T47D (cell line): ENCODE measurements at regions not wholly inside any gene's neighbourhood (a gene's known extent, or its start where the extent isn't known, plus 50 kb on each side); places are given as distances from the start of the nearest gene placed in this dataset.

ENCODE experiments used
- DNase-seq, 2 experiments: peaks; one replicate each; pipeline versions ENCODE4 v3.0.0 to v3.0.0-alpha.2; 2011 to 2012; ENCODE audit warnings: low read depth in 1 of 2, low spot score in 1 of 2
- JUND ChIP-seq: IDR thresholded peaks from 2 replicates; pipeline ENCODE4 v1.6.1; 2012; ENCODE audit warnings: low read depth
- in situ Hi-C: cut with HindIII; loops from 2 replicates; pipeline ENCODE4 v1.10.0; 2016; ENCODE audit warnings: low sequenced_read_pairs, low pct_unique_long_range_greater_than_20kb

GRCh38 chr3:159149633-159150032 is 347.8 kb downstream of the MFSD1 start:
- in situ Hi-C loops = no loop called here
- TF ChIP-seq JUND = no peak

DNA sequence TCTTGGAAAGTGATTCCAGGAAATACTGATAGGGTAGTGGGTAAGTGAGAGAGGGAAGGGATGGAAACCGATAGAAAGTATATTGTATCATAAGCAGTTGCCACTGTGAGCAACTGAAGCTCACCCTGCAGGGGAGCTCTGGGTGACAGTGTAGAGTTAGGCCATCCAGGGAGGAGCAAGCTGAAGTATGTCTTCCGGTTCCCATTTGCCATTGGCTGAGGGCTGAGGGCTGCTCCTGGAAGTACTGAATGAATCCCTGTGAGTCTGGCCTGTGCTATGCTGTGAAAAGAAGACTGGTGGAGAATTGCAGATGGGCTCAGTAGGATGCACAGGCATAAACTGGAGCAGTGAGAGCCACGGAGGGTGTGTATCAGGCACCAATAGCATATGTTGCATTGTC is 348.3 kb downstream of the MFSD1 start:
- no peak for TF ChIP-seq JUND
- no peak for DNase-seq
- in situ Hi-C loops = no loop called here

More at GRCh38 chr3:159149633-159150032, 347.8 kb downstream of the MFSD1 start:
- no peak for DNase-seq

DNA sequence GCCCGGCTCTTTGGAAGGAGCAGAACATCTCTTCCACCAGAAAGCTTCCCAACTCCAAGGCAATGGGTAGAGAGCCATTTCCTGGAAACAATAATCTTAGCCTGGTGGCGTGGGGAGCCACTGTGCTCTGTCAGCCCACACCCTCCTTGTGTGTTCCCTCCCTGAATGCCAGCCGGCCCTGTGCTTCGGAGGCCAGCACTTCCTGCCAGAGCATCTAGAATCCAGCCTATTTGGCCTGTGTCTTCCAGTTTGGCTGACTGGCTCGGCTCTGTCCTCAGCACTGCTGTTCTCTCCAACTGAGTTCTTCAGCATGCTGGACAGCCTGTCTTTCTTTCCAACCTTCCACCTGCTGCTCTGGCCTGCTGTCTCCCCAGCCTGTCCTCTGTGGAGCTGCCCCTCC is 349.3 kb downstream of the MFSD1 start:
- TF ChIP-seq JUND = no peak
- DNase-seq = peak in 1 of 2 experiments; percentile 20
- in situ Hi-C loops = no loop called here

DNA sequence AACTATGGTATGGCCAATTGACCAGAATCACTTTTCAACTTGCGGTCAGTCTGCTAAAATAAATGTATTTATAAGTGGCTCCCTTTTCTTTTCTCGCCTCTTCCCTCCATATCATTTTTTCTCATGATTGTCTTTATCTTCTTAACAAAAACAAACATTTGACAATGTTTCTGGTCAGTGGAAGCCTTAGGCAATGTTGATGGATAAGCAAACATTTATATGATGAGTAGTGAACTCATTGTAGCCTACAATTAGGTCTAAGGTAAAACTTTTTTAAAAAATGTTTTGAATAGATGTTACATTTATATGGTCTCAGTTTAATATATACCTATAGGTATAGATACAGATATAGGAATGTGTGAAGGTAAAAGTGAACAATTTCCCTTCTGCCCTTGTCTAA is 355.4 kb downstream of the MFSD1 start:
- in situ Hi-C loops = no loop called here
- no peak for DNase-seq
- no peak for TF ChIP-seq JUND

DNA sequence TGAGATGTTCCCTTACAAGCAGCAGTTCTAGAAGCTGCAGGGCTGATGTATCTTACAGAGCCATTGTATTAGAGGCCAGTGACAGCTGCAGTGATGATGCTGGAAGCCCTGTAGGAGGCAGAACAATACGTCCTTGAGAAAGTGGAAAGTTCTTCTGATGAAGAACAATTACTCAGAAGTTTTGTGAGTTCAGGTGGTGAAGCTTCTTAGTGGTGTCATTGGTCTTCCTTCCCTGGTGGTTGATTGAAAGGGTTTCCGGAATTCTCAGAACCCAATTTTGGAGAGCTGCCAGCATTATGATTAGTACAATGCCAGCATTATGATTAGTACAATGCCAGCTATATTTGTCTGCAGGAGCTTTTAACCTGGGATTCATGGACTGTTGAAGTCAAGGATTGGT is 356.4 kb downstream of the MFSD1 start:
- DNase-seq = no peak
- in situ Hi-C loops = no loop called here
- no peak for TF ChIP-seq JUND

GRCh38 chr3:159158801-159159200 is 356.9 kb downstream of the MFSD1 start:
- no peak for TF ChIP-seq JUND
- in situ Hi-C loops = no loop called here
- DNase-seq = no peak

DNA sequence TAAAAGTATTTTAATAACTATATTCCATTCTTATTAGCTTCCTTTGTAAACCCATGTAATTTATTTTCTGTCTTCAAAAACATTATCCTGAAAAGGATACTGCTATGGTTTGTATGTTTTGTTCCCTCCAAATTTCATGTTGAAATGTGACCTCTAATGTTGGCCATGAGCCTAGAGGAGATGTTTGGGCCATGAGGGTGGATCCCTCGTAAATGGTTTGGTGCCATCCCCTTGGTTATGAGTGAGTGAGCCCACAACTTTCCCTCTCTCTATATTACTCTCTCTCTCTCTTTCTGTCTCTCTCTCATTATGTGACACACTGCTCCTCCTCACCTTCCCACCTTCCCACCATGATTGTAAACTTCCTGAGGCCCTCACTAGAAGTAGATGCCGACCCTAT is 357.7 kb downstream of the MFSD1 start:
- no peak for TF ChIP-seq JUND
- DNase-seq = no peak
- in situ Hi-C loops = no loop called here

DNA sequence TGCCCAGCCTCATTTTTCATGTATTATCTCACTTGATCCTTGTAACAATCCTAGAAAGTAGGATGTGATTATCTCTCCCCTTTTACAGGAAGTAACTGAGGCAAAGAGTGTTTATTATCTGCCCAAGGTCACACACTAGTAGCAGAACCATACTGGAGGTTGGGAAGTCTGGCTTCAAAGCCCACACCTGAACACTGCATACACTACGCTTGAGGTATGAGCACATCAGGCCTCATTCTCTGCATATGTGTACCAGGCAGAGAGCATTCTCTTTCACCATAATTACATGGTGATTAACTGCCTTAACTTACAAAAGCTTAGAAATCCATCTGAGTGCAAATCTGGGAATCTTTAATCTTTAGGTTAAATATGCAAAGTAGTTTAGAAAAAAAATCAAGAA is 361.8 kb downstream of the MFSD1 start:
- no peak for TF ChIP-seq JUND
- in situ Hi-C loops = no loop called here
- no peak for DNase-seq

- no peak for TF ChIP-seq JUND
- DNase-seq = no peak
- in situ Hi-C loops = no loop called here
Observed at GRCh38 chr3:159165961-159166360, 364.1 kb downstream of the MFSD1 start.

DNA sequence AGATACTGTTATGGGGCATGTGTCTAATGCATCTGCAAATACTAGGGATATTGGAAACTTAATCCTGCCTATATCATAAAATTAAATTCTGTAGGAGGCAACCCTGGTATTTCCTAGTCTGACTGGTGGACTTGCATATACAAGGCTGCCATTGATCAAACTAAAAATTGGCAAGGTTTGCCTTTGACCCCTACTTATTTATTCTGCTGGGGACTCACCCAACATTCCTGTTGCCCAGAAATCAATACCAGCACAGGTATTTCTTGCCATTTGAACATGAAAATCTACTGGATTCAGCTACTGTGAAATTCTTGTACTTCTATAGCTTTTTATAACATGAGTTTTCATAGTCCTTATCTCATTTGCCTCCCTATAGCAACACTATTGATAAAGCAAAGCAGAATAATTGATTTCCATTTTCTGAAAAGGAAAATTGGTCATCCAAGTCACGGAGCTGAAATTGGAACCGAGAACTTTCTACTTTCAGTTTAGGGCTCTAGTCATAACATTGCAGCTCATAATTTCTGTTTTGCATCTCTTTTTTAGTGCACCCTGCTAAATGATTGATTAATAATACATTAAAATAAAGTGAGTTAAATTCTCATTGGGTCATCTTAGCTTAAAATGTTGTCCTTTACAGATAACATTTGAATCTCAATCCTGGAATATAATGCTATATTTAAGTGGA is 365.2 kb downstream of the MFSD1 start:
- in situ Hi-C loops = no loop called here
- TF ChIP-seq JUND = no peak
- DNase-seq = no peak

- DNase-seq = no peak
- no peak for TF ChIP-seq JUND
- in situ Hi-C loops = no loop called here
Observed at GRCh38 chr3:159168788-159169187, 366.9 kb downstream of the MFSD1 start.

GRCh38 chr3:159169828-159170227 is 368.0 kb downstream of the MFSD1 start:
- DNase-seq = peak in 1 of 2 experiments; percentile 37
- in situ Hi-C loops = no loop called here

GRCh38 chr3:159170436-159171003 is 368.7 kb downstream of the MFSD1 start:
- TF ChIP-seq JUND = no peak
- DNase-seq = no peak
- in situ Hi-C loops = no loop called here

More at GRCh38 chr3:159169828-159170227, 368.0 kb downstream of the MFSD1 start:
- TF ChIP-seq JUND = no peak

DNA sequence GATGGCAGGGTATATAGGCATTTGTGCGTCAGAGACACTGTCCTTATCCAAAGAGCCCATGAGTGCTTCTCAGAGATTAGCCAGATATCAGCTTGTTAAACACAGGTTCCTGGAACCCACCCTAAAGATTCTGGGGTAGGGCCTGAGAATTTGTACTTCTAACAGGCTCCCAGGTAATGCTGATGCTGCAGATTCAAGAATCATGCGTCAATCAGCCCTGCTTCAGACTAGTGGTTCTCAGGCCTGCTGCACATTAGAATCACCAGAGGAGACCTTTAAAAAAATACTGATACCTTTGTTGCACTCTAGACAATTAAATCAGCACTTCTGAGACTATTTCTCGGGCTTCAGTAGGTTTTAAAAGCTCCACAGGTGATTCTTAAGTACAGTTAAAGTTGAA is 369.5 kb downstream of the MFSD1 start:
- DNase-seq = no peak
- TF ChIP-seq JUND = no peak
- in situ Hi-C loops = no loop called here
